Calu3 (cell line): ENCODE measurements at regions not wholly inside any gene's neighbourhood (a gene's known extent, or its start where the extent isn't known, plus 50 kb on each side); places are given as distances from the start of the nearest gene placed in this dataset.
A peak's percentile ranks its signal among the peaks of the same experiment; 100 is the strongest.

Experiments used
- BruUV-seq: library from RNA; stranded (reverse); fragments of 400-500 nt; replicated peaks from 2 replicates; lab custom pipeline; 2021; lab: Mats Ljungman, UMichigan
- CTCF ChIA-PET: fragments of 300-600 bp; sonication (Branson Sonifier 250); formaldehyde crosslinking; loops from one replicate; lab custom pipeline; 2022; ENCODE audit warnings: antibody characterized with exemption; lab: Charles Lee
- DNase-seq: peaks from one replicate; pipeline ENCODE4 v3.0.0; 2022
- H3K27ac Mint-ChIP-seq: one replicate; pipeline ENCODE4 v1.8.0; 2022; ENCODE audit warnings: mixed read lengths; ENCODE audit not compliant: unreplicated experiment
- H3K27me3 Mint-ChIP-seq: one replicate; pipeline ENCODE4 v1.8.0; 2022; ENCODE audit warnings: mixed read lengths; ENCODE audit not compliant: unreplicated experiment
- H3K36me3 Mint-ChIP-seq: one replicate; pipeline ENCODE4 v1.8.0; 2022; ENCODE audit warnings: mild to moderate bottlenecking, moderate library complexity, mixed read lengths; ENCODE audit not compliant: insufficient read depth, unreplicated experiment
- H3K4me1 Mint-ChIP-seq: one replicate; pipeline ENCODE4 v1.8.0; 2022; ENCODE audit warnings: mild to moderate bottlenecking, low read depth, mixed read lengths; ENCODE audit not compliant: unreplicated experiment
- H3K4me3 Mint-ChIP-seq: one replicate; pipeline ENCODE4 v1.8.0; 2022; ENCODE audit warnings: mild to moderate bottlenecking, low read depth, moderate library complexity, mixed read lengths; ENCODE audit not compliant: unreplicated experiment
- H3K9me3 Mint-ChIP-seq: one replicate; pipeline ENCODE4 v1.8.0; 2022; ENCODE audit warnings: low read depth, mixed read lengths; ENCODE audit not compliant: unreplicated experiment
- CTCF ChIP-seq: fragments of 200-600 bp; IDR thresholded peaks from one replicate; pipeline ENCODE4 v1.8.0; 2022; ENCODE audit warnings: antibody characterized with exemption; ENCODE audit not compliant: unreplicated experiment
- intact Hi-C: fragments of 100-400 bp; cut with micrococcal nuclease; formaldehyde crosslinking; loops from one replicate; pipeline ENCODE4 v1.10.0; 2022; ENCODE audit not compliant: unreplicated experiment

- no peaks in the 10 kb centered on the region for H3K9me3 Mint-ChIP-seq
- H3K4me1 Mint-ChIP-seq, result peaks cover 10% of the 10 kb centered on the region
- no peak overlapping the region for H3K4me3 Mint-ChIP-seq
- no TSS peak for BruUV-seq
- CTCF ChIA-PET, result no interaction called here
- intact Hi-C loops, result no loop called here
- peaks cover 16% of the 10 kb centered on the region for H3K36me3 Mint-ChIP-seq
- H3K27me3 Mint-ChIP-seq, result peaks cover 55% of the 10 kb centered on the region
- DNase-seq, result no peak
- no peak for TF ChIP-seq CTCF
- H3K27ac Mint-ChIP-seq, result no peak overlapping the region
These were observed 68.9 kb upstream of the LEP start for GRCh38 chr7:128172151-128172550.

GRCh38 chr7:128172963-128173362 lies 68.1 kb upstream of the LEP start:
- no peak for DNase-seq
- H3K4me3 Mint-ChIP-seq, result no peak overlapping the region
- H3K9me3 Mint-ChIP-seq, result no peaks in the 10 kb centered on the region
- peaks cover 11% of the 10 kb centered on the region for H3K4me1 Mint-ChIP-seq
- H3K27me3 Mint-ChIP-seq, result peaks cover 60% of the 10 kb centered on the region
- intact Hi-C loops, result no loop called here
- CTCF ChIA-PET, result no interaction called here
- no peak for TF ChIP-seq CTCF
- BruUV-seq, result no TSS peak
- no peak overlapping the region for H3K27ac Mint-ChIP-seq
- H3K36me3 Mint-ChIP-seq, result peaks cover 9% of the 10 kb centered on the region

- intact Hi-C loops, result no loop called here
- no peak overlapping the region for H3K4me3 Mint-ChIP-seq
- H3K27ac Mint-ChIP-seq, result no peak overlapping the region
- no peaks in the 10 kb centered on the region for H3K36me3 Mint-ChIP-seq
- no peaks in the 10 kb centered on the region for H3K9me3 Mint-ChIP-seq
- H3K27me3 Mint-ChIP-seq, result peaks cover 53% of the 10 kb centered on the region
- CTCF ChIA-PET, result no interaction called here
- BruUV-seq, result no TSS peak
- no peak for TF ChIP-seq CTCF
- no peak for DNase-seq
- peaks cover 11% of the 10 kb centered on the region for H3K4me1 Mint-ChIP-seq
These were observed 66.7 kb upstream of the LEP start for GRCh38 chr7:128174386-128174785.

- Mint-ChIP-seq H3K9me3 (no peaks in the 10 kb centered on the region), H3K36me3 (no peaks in the 10 kb centered on the region), H3K4me3 (no peak overlapping the region), H3K27me3 (peaks cover 50% of the 10 kb centered on the region), H3K27ac (no peak overlapping the region), H3K4me1 (peaks cover 11% of the 10 kb centered on the region)
- CTCF ChIA-PET, result interaction anchor here (1.1 kb wide), 1 partner anchor 12 kb away, joined by 3 read pairs; no protein-coding TSS in a partner anchor
- no peak for TF ChIP-seq CTCF
- no TSS peak for BruUV-seq
- DNase-seq, result peak; percentile 28
- intact Hi-C loops, result no loop called here
These were observed 64.4 kb upstream of the LEP start for GRCh38 chr7:128176696-128177095.
